ENCODE measurements at regions not wholly inside any gene's neighbourhood (a gene's known extent, or its start where the extent isn't known, plus 50 kb on each side); places are given as distances from the start of the nearest gene placed in this dataset.

DNA sequence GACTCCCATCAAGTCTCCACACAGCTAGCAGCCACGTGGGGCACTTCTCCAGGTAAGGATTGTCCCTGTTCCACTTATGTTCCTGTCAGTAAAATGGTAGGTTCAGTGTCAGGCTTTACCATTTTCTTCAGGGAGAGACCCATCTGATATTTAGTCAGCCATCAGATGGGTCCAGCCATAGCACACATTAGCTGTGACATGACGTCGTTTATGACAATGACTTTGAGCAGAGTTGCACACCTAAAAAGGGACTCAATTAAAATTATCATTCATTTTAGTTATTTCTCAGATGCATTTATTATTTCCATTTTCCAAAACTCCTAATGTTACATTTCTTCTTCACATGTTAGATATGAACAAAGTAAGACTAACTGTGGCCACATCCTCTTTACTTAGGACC, 68.2 kb upstream of the SNRPN start:
- no peak overlapping the region for H3T11ph ChIP-seq (ENCODE audit: low read length)
- H2BK20ac ChIP-seq (ENCODE audit: low read depth, low read length, poor library complexity, severe bottlenecking), result no peak overlapping the region
- no peak overlapping the region for H2AFZ ChIP-seq (ENCODE audit: low read length)
- no peak overlapping the region for H2BK12ac ChIP-seq (ENCODE audit: insufficient read length, low read depth, low read length)
- peaks cover 4% of the 10 kb centered on the region; the same call in 1 of the 2 replicates for H3K4me1 ChIP-seq (ENCODE audit: insufficient read depth, low read length)
- H3K4me2 ChIP-seq (ENCODE audit: insufficient read depth, insufficient read length, low read length), result no peak overlapping the region
- H3K27ac ChIP-seq (ENCODE audit: insufficient read length, low read depth, low read length), result no peak overlapping the region
- no peak overlapping the region for H4K5ac ChIP-seq (ENCODE audit: insufficient read length, low read depth, low read length)
- H3K9ac ChIP-seq (ENCODE audit: extremely low read depth, insufficient read length, low read length), result no peak overlapping the region
- H3K4ac ChIP-seq (ENCODE audit: low read depth, low read length), result no peak overlapping the region
- TF ChIP-seq, protein P1, sequence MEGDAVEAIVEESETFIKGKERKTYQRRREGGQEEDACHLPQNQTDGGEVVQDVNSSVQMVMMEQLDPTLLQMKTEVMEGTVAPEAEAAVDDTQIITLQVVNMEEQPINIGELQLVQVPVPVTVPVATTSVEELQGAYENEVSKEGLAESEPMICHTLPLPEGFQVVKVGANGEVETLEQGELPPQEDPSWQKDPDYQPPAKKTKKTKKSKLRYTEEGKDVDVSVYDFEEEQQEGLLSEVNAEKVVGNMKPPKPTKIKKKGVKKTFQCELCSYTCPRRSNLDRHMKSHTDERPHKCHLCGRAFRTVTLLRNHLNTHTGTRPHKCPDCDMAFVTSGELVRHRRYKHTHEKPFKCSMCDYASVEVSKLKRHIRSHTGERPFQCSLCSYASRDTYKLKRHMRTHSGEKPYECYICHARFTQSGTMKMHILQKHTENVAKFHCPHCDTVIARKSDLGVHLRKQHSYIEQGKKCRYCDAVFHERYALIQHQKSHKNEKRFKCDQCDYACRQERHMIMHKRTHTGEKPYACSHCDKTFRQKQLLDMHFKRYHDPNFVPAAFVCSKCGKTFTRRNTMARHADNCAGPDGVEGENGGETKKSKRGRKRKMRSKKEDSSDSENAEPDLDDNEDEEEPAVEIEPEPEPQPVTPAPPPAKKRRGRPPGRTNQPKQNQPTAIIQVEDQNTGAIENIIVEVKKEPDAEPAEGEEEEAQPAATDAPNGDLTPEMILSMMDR (conservative IDR thresholded peaks at IDR 0.05), result no peak
- H4K91ac ChIP-seq (ENCODE audit: insufficient read length, low read depth, low read length), result no peak overlapping the region
- H3K23ac ChIP-seq (ENCODE audit: insufficient read length, low read depth, low read length), result no peak overlapping the region
- no peak for DNase-seq
- peaks cover 55 to 60% of the 10 kb centered on the region in 2 experiments for H3K9me3 Mint-ChIP-seq
- H3K27ac Mint-ChIP-seq, result no peak overlapping the region
- no CpG with 5 or more reads among the region's 3 CpGs for WGBS (ENCODE audit: extremely low coverage, insufficient read length, low lambda C conversion rate)
- no peak overlapping the region for H3K56ac ChIP-seq (ENCODE audit: insufficient read length, low read depth, low read length)
- no peaks in the 10 kb centered on the region for H4K20me1 ChIP-seq (ENCODE audit: control insufficient read depth, insufficient read depth, insufficient read length)
- H3K18ac ChIP-seq (ENCODE audit: insufficient read length, low read depth, low read length), result no peak overlapping the region
- no peaks in the 10 kb centered on the region for H3K79me2 ChIP-seq (ENCODE audit: insufficient read depth, low read length)
- peaks cover 10 to 18% (median 13%) of the 10 kb centered on the region in 3 experiments for H3K36me3 Mint-ChIP-seq (ENCODE audit: insufficient read depth in 1 of 3, low read depth in 3 of 3)
- no peak overlapping the region for H3K14ac ChIP-seq (ENCODE audit: insufficient read depth, low read length)
- H3K4me1 Mint-ChIP-seq, result peaks cover 12 to 13% of the 10 kb centered on the region in 2 experiments
- H3K79me1 ChIP-seq (ENCODE audit: insufficient read depth, low read depth, low read length, poor library complexity, severe bottlenecking), result no peaks in the 10 kb centered on the region
- no peaks in the 10 kb centered on the region for H3K27me3 Mint-ChIP-seq (ENCODE audit: low read depth)
- H3K27me3 ChIP-seq (ENCODE audit: insufficient read depth, low read length), result no peaks in the 10 kb centered on the region
- H3K23me2 ChIP-seq (ENCODE audit: insufficient read length, low read depth, low read length, poor library complexity, severe bottlenecking), result no peaks in the 10 kb centered on the region
- H2BK15ac ChIP-seq (ENCODE audit: low read depth, low read length), result no peak overlapping the region
- no peak overlapping the region for H2BK120ac ChIP-seq (ENCODE audit: low read depth, low read length, poor library complexity, severe bottlenecking)
- H2BK5ac ChIP-seq (ENCODE audit: insufficient read length, low read length), result no peak overlapping the region
- no peak overlapping the region for H2AK5ac ChIP-seq (ENCODE audit: insufficient read length, low read length)
- no peak overlapping the region for H3K4me3 Mint-ChIP-seq
- no peak overlapping the region for H4K8ac ChIP-seq (replicated peaks; ENCODE audit: insufficient read length, low read depth, low read length)
- peaks cover 28% of the 10 kb centered on the region for H3K9me3 ChIP-seq (ENCODE audit: control insufficient read depth, low read depth, low read length)

Data from H9 (cell line).